ENCODE measurements at regions not wholly inside any gene's neighbourhood (a gene's known extent, or its start where the extent isn't known, plus 50 kb on each side); places are given as distances from the start of the nearest gene placed in this dataset.

GRCh38 chr6:125503181-125503580 is 201.4 kb upstream of the HDDC2 start:
- Histone ChIP-seq H2AK5ac (ENCODE audit: low read depth, low read length) (no peak overlapping the region), H3K9me3 (ENCODE audit: insufficient read depth in 2 of 2, low read depth in 1 of 2, low read length in 1 of 2) (peaks cover 0 to 5% of the 10 kb centered on the region in 2 experiments; a peak in 1 of 4 replicates), H3K9ac (replicated peaks in 1 of 4; ENCODE audit: extremely low read depth in 1 of 4, low read depth in 3 of 4, low read length in 3 of 4) (no peak overlapping the region), H3K4me1 (replicated peaks in 1 of 4; ENCODE audit: control insufficient read depth in 3 of 4, insufficient read depth in 4 of 4, low read length in 3 of 4) (peaks cover 0 to 13% (median 7%) of the 10 kb centered on the region in 4 experiments; a peak in 5 of 7 replicates), H3K27me3 (replicated peaks in 1 of 4; ENCODE audit: control insufficient read depth in 3 of 4, extremely low read depth in 1 of 4, insufficient read depth in 3 of 4, low read length in 3 of 4) (no peaks in the 10 kb centered on the region), H3K79me2 (ENCODE audit: control insufficient read depth in 1 of 2, insufficient read depth in 2 of 2, low read length in 2 of 2) (no peaks in the 10 kb centered on the region), H2BK15ac (ENCODE audit: low read length) (no peak overlapping the region), H2AFZ (ENCODE audit: low read length) (peak overlapping the region; percentile 4; the same call in 1 of the 2 replicates), H3K23ac (ENCODE audit: insufficient read length) (no peak overlapping the region), H3K27ac (ENCODE audit: low read depth, low read length) (no peak overlapping the region), H3K23me2 (ENCODE audit: low read depth, low read length) (no peaks in the 10 kb centered on the region; the same call in 1 of the 2 replicates), H3K36me3 (ENCODE audit: control insufficient read depth in 2 of 4, insufficient read depth in 4 of 4, low read length in 3 of 4) (no peaks in the 10 kb centered on the region), H3K14ac (ENCODE audit: insufficient read length) (no peak overlapping the region), H3K4me2 (ENCODE audit: insufficient read depth in 1 of 2, low read depth in 2 of 2, low read length in 2 of 2) (peak overlapping the region; percentile 17 to 38; a peak in 3 of 4 replicates), H2BK120ac (replicated peaks; ENCODE audit: low read depth, low read length) (no peak overlapping the region), H3K56ac (replicated peaks; ENCODE audit: insufficient read length, low read depth, low read length) (no peak overlapping the region), H2BK5ac (ENCODE audit: low read depth, low read length) (no peak overlapping the region), H3K18ac (ENCODE audit: extremely low read depth, low read length) (no peak overlapping the region; the same call in 1 of the 2 replicates), H4K91ac (replicated peaks; ENCODE audit: insufficient read length, low read length) (no peak overlapping the region), H3K79me1 (ENCODE audit: low read depth, low read length) (no peaks in the 10 kb centered on the region; the same call in 1 of the 2 replicates), H4K8ac (ENCODE audit: extremely low read depth, insufficient read depth, low read length) (no peak overlapping the region), H2BK12ac (ENCODE audit: low read depth, low read length) (no peak overlapping the region), H4K5ac (ENCODE audit: insufficient read length, low read depth, low read length) (peak overlapping the region; percentile 23), H2BK20ac (ENCODE audit: low read length) (no peak overlapping the region), H3K4ac (replicated peaks; ENCODE audit: insufficient read length, low read depth, low read length) (no peak overlapping the region), H4K20me1 (replicated peaks in 1 of 2; ENCODE audit: control insufficient read depth in 1 of 2, insufficient read depth in 2 of 2, low read length in 2 of 2) (no peaks in the 10 kb centered on the region), H3K4me3 (ENCODE audit: extremely low read depth in 1 of 4, insufficient read depth in 2 of 4, low read depth in 3 of 4, low read length in 4 of 4) (peak overlapping the region in 1 of 4 experiments; percentile 18; a peak in 1 of 8 replicates)
- WGBS, 2 experiments (ENCODE audit: extremely low coverage in 1 of 2, insufficient coverage in 1 of 2, insufficient read length in 1 of 2, insufficient replicate concordance in 2 of 2, low coverage in 1 of 2, low lambda C conversion rate in 2 of 2, missing lambda C conversion rate in 1 of 2), result 7% methylated on average over 3 of the region's 3 CpGs; no CpG with 5 or more reads in 1 of the 2 experiments
- TF ChIP-seq JUND (IDR thresholded peaks at IDR 0.05; ENCODE audit: low read length) (no peak), RAD21 (IDR thresholded peaks at IDR 0.05 in 1 of 2, conservative IDR thresholded peaks at IDR 0.05 in 1 of 2; ENCODE audit: low read depth in 2 of 2, low read length in 2 of 2) (peak in 1 of 2 experiments; percentile 1; a peak in 1 of 4 replicates)
- no peak for DNase-seq (ENCODE audit: low read depth in 1 of 2, low spot score in 2 of 2)
- POLR2A ChIA-PET (ENCODE audit: partially characterized antibody), result interaction anchor here (0.6 to 1.5 kb wide), 3 partner anchors 22 to 176 kb away, joined by 3 read pairs; no protein-coding TSS in a partner anchor
- peak; percentile 78 for FAIRE-seq
- CTCF ChIA-PET (ENCODE audit: partially characterized antibody), result interaction anchor here (0.6 to 3.2 kb wide), 8 partner anchors 11 to 266 kb away, joined by 3 to 17 read pairs (median 3); no protein-coding TSS in a partner anchor

All from H1 (cell line).